ENCODE measurements at regions not wholly inside any gene's neighbourhood (a gene's known extent, or its start where the extent isn't known, plus 50 kb on each side); places are given as distances from the start of the nearest gene placed in this dataset.

- H3K4me3 ChIP-seq (ENCODE audit: low read depth, low read length), result no peak overlapping the region
- no peak for DNase-seq (ENCODE audit: low read depth)
- no peak for TF ChIP-seq CTCF (conservative IDR thresholded peaks at IDR 0.05; ENCODE audit: low read depth, low read length)
These were observed 186.4 kb upstream of the MRPS30 start for GRCh38 chr5:44622331-44622730.

- no peak overlapping the region for H3K4me3 ChIP-seq (ENCODE audit: low read depth, low read length)
- no peak for TF ChIP-seq CTCF (conservative IDR thresholded peaks at IDR 0.05; ENCODE audit: low read depth, low read length)
- no peak for DNase-seq (ENCODE audit: low read depth)
These were observed 188.7 kb upstream of the MRPS30 start for GRCh38 chr5:44619875-44620610.

GRCh38 chr5:44614845-44615244 is 193.9 kb upstream of the MRPS30 start:
- DNase-seq (ENCODE audit: low read depth), result no peak
- no peak overlapping the region for H3K4me3 ChIP-seq (ENCODE audit: low read depth, low read length)
- no peak for TF ChIP-seq CTCF (conservative IDR thresholded peaks at IDR 0.05; ENCODE audit: low read depth, low read length)

GRCh38 chr5:44613936-44614335 is 194.8 kb upstream of the MRPS30 start:
- TF ChIP-seq CTCF (conservative IDR thresholded peaks at IDR 0.05; ENCODE audit: low read depth, low read length), result no peak
- no peak for DNase-seq (ENCODE audit: low read depth)
- no peak overlapping the region for H3K4me3 ChIP-seq (ENCODE audit: low read depth, low read length)

- TF ChIP-seq CTCF (conservative IDR thresholded peaks at IDR 0.05; ENCODE audit: low read depth, low read length), result no peak
- DNase-seq (ENCODE audit: low read depth), result no peak
- no peak overlapping the region for H3K4me3 ChIP-seq (ENCODE audit: low read depth, low read length)
These were observed 202.8 kb upstream of the MRPS30 start for GRCh38 chr5:44605926-44606325.

GRCh38 chr5:44603496-44604272 is 205.1 kb upstream of the MRPS30 start:
- no peak for DNase-seq (ENCODE audit: low read depth)
- H3K4me3 ChIP-seq (ENCODE audit: low read depth, low read length), result no peak overlapping the region
- no peak for TF ChIP-seq CTCF (conservative IDR thresholded peaks at IDR 0.05; ENCODE audit: low read depth, low read length)

All from epithelial cell of proximal tubule (primary cell).